ENCODE measurements at regions not wholly inside any gene's neighbourhood (a gene's known extent, or its start where the extent isn't known, plus 50 kb on each side); places are given as distances from the start of the nearest gene placed in this dataset.
"Not testable (repeated sequence)": the region's sequence is repeated elsewhere in the genome, so short reads cannot be mapped to it uniquely, and the experiment has no call there.

- no peak for DNase-seq (ENCODE audit: insufficient read length, low spot score)
- no peak for FAIRE-seq
These were observed 180.3 kb downstream of the HIPK3 start for GRCh38 chr11:33437529-33437928.

- FAIRE-seq, result no peak
These were observed 178.0 kb downstream of the HIPK3 start for GRCh38 chr11:33435216-33435615.

GRCh38 chr11:33434294-33434693 lies 177.1 kb downstream of the HIPK3 start:
- FAIRE-seq, result no peak

More at GRCh38 chr11:33435216-33435615, 178.0 kb downstream of the HIPK3 start:
- DNase-seq (ENCODE audit: insufficient read length, low spot score), result no peak

GRCh38 chr11:33428435-33428834 lies 171.3 kb downstream of the HIPK3 start:
- not testable (repeated sequence) for FAIRE-seq; DNase-seq (ENCODE audit: insufficient read length, low spot score)

More at GRCh38 chr11:33434294-33434693, 177.1 kb downstream of the HIPK3 start:
- DNase-seq (ENCODE audit: insufficient read length, low spot score), result no peak

- FAIRE-seq, result no peak
These were observed 163.9 kb downstream of the HIPK3 start for GRCh38 chr11:33420959-33421566.

GRCh38 chr11:33419924-33420323 lies 162.7 kb downstream of the HIPK3 start:
- FAIRE-seq (no peak), DNase-seq (ENCODE audit: insufficient read length, low spot score) (no peak)

More at GRCh38 chr11:33420959-33421566, 163.9 kb downstream of the HIPK3 start:
- no peak for DNase-seq (ENCODE audit: insufficient read length, low spot score)

GRCh38 chr11:33417121-33417520 lies 159.9 kb downstream of the HIPK3 start:
- DNase-seq (ENCODE audit: insufficient read length, low spot score), result no peak
- FAIRE-seq, result no peak

GRCh38 chr11:33413301-33413700 lies 156.1 kb downstream of the HIPK3 start:
- FAIRE-seq (no peak), DNase-seq (ENCODE audit: insufficient read length, low spot score) (no peak)

- FAIRE-seq (no peak), DNase-seq (ENCODE audit: insufficient read length, low spot score) (no peak)
These were observed 155.1 kb downstream of the HIPK3 start for GRCh38 chr11:33412241-33412640.

- FAIRE-seq (no peak), DNase-seq (ENCODE audit: insufficient read length, low spot score) (no peak)
These were observed 154.6 kb downstream of the HIPK3 start for GRCh38 chr11:33411751-33412150.

GRCh38 chr11:33410086-33410765 lies 153.0 kb downstream of the HIPK3 start:
- DNase-seq (ENCODE audit: insufficient read length, low spot score), result no peak
- no peak for FAIRE-seq

Measured in GM19239 (cell line).